RPMI7951 (cell line): ENCODE measurements at regions not wholly inside any gene's neighbourhood (a gene's known extent, or its start where the extent isn't known, plus 50 kb on each side); places are given as distances from the start of the nearest gene placed in this dataset.

Experiments
- DNase-seq: peaks from one replicate; pipeline ENCODE4 v3.0.0-alpha.2; 2012; ENCODE audit warnings: low read depth

DNA sequence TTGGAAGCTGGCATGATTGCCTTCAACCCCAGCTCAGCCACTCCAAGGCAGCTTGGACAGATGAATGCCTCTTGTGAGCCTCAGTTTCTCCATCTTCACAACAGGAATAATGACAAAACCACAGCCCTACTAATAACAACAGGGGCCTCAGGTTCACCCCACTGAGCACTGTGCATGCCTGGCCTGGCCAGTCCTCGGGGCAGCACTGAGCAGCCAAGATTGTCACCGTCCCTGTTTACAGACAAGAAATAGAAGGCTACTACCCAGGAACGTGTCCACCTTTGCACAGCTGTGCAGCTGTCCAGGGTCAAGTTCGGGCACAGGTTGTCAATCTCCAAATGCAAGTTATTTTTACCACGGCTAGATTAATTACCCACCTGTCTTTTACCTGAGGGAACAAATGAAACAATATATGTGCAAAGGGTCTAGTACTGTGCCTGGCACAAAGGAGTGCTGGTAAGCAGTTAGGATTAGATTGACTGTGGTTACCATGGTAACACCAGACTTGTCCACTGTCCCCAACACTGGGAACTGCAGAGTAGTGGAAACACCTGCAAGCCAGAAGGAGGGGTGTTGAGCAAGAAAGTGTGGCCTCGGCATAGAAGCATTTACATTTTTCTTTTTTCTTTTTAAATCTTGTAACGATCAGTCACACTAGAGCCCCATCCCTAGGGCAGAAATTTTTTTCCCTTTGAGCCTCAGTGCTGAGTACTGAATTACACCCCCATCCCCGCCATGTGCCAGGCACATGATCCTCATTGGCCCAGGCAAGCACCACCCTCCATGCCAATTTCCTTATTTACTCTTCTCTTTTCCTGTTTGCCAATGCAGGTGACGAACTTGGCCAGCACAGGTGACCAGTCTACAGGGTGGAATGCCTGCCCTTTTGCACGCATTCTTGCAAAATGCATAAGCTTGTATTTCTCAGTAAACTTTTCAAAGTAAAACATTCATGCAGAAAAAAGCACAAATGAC is 66.3 kb upstream of the SLC6A6 start:
- no peak for DNase-seq

DNA sequence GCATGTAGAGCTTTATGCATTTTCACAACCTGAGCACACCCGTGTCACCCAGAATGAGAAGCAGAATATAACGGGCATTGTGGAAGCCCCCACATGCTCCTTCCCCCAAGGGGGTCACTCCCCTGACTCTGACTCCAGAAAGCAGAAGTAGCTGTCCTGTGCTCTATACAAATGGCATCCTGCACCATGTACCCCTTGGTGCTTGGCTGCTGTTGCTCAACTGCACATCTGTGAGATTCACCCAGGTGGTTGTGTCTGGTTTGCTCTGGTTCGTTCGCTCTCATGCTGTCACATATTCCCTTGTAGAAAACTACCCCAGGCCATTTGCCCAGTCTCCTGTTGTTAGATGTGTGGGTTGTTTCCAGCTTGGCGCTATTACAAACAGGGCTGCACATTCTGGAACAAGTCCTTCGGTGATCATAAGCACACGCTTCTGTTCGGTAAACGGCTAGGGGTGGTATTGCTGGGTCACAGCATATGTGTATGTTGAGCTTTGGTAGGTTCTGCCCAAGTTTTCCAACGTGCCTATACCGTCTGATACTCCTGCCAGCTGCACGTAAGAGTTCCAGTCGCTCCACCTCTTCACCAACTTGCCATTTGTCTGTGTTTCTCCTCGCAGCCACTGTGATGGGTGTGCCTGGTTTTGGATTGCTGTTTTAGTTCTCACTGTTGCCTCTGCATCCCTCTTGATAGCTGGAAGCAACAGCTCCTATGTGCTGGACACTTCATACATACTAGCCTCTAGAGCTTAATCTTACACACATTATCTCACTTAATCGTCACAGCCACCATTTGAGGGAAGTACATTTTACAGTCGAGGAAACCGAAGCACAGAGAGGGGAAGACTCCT is 65.4 kb upstream of the SLC6A6 start:
- no peak for DNase-seq

DNA sequence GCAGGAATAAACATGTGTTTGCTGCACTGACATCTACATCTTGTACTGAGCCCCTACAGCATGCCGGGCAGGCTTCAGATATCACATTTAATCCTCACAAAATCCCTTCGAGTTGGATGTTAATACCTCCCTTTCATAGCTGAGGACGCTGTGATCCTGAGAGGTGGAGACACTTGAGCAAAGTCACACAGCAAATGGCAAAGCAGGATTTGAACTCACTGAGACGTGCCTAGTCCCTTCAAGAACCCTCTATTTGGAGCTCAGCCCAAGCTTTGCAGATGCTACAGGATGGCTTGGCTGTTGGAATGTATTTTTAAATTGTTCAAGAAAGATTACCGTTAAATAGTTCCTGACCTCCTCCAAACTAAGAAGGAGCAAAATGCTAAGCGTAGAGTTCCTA is 64.6 kb upstream of the SLC6A6 start:
- DNase-seq = no peak

DNA sequence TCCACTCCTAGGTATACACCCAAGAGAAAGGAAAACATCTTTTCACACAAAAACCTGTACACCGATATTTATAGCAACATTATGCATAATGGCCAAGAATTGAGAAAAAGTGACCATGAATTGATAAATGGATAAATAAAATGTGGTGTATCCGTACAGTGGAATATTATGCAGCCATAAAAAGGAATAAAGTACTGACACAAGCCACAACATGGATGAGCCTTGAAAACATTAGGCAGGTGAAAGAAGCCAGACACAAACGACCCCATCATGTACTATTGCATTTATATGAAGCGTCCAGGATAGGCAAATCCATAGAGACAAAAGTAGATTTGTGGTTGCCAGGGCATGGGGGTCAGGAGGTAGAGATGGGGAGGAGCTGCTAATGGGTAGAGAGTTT is 64.2 kb upstream of the SLC6A6 start:
- DNase-seq = no peak

DNA sequence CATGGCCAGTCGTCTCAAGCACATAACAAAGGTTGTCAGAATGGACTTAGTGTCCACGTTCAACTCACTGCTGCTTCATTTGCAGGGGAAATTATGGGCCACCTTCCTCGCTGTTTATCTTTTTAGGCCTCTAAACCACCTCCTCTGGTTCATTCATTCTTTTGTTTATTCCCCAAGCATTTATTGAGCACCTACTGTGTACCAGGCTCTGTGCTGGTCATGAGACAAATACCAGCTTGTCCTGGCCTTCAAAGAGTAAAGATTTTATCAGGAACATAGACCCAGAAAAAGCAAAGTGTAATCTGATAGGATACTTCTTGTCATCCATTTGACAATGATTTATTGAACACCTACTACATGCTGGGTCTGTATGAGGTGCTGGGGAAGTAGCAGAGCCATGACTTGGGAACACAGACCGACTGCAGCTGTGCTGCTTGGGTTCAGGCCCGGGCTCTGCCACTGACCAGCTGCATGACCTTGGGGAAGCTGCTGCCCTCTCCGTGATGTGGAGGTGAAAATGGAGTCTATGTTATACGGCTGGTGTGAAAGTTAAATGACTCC is 63.4 kb upstream of the SLC6A6 start:
- DNase-seq = no peak

DNA sequence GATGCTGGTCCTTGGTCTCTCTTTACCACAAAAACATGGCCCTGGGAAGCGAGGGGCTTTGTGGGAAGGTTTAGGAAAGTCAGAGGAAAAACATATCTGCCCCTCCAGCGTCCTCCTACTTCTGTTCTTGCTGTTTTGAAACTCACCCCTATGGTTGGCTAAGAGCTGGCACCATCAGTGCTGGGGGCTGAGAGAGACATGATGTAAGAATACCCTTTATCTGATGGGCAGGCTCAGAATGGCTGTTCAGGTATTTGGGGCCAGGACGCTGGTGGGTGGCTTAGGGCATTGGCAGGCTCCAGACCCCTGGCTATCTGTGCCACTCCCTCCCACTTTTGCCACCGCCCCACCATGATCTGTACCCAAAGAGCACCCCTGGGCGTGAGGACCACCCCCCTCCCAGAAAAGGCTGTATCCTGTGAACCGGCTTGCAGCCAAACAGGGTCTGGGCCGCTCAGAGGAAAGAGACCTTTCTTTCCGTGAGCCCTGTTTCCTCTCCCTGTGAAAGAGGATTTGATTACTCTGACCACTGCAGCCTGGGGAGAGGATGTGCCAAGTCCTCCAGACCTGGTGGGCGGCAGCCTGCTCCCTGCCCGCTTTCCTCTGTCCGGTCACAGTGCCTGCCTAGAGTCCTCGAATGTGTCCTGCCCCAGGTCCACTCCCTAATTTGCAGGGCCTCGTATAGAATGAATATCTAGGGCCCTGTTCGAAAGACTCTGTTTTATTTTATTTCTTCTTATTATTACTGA is 61.3 kb upstream of the SLC6A6 start:
- DNase-seq = no peak

DNA sequence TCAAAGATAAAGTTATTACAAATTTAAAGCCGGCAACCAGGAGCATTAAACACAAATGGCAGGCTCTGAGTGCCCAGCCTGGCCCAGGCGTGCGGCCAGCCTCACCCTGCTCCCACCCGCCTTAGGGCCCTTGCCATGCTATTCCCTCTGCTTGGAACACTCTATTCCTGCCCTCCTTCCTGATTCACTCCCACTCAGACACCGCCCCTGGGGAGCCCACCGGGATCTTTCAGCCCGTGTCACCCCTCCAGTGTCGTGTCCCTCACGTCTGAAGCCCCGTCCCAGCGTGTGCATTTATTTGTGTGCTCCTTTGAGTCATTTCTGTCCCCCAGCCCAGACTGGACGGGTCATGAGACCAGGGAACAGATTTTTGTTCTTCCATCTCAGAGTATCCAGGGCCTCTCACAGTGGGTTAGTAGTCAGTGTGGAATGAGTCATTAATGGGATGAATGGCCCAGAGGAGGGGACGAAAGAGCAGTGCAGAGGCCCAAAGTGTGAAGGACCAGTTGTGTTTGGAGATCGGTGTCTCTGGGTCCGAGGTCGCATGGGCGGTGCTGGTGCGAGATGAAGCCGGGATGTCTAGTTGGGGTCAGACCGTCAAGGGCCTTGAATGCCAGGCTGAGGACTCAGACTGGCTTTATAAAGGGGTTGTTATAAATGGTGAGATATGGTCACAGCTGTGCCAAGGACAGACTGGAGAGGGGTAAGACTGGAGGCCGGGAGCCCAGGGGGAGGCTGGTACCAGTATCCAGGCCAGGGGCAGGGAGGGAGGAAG is 58.9 kb upstream of the SLC6A6 start:
- DNase-seq = peak; percentile 33

DNA sequence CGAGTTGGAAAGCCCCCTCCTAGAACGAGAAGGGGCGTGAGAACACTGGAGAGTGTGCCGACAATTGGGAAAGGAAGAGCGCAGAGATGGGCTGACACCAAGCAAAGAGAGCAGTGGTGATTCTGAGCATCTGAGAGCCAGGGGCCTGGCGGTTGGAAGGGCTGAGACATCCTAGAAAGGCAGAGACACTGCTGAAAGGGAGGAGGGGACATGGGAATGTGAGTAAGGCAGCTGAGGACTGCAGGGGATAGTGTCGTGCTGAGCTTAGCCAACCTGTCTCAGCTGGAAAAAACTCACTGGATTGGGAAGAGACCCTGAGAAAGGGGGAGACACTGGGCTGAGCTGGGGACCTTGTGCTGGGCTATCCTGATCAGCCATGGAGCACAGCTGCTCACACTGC is 58.1 kb upstream of the SLC6A6 start:
- DNase-seq = no peak

DNA sequence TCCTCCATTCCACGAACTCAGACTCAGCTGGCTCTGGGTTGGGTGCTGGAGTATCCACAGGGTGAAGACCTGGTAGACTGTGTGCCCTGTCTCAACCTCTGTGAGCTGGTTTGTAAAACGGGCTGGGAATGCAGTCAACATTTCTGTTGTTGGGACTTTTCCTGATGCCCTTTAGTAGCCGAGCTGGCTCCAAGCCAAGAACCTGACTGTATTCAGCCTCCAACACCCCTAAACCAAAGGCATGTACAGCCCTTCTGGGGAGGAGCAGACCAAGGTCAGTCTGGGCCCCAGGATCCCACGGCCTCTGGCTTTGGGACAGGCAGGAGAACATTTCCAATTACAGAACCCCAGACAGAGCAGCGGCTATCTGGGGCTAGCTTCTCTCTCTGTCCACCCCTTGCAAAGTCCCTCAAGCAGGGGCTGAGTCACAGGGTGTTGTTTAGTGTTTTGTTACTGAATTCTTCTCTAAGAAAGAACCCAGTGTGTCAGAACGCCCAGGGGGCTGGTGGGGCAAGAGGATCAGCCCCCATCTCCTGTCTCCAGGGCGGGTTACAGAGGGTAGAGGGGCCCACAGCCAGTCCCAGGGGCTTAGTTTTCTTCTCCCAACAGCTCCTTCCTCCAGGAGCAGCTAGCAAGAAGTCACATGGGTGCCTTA is 56.8 kb upstream of the SLC6A6 start:
- peak; percentile 63 for DNase-seq

DNA sequence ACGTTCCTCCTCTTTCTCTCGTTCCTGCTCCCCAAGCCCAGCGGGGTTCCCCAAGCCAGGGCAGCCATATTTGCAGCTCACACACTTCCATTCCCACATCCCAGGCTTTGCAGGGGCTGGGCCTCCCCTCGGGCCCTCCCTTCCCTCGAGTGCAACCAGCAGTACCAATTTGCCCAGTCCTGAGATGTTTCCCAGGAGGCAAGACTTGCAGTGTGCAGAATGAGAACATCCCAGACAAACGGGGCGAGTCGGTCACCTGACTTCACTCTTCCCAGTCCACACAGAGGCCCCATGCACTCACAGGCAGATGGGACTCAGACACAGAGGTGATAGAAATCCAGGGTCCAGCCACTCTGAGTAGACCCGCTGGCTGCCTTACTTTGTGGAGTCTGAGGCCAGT is 56.2 kb upstream of the SLC6A6 start:
- DNase-seq = no peak

DNA sequence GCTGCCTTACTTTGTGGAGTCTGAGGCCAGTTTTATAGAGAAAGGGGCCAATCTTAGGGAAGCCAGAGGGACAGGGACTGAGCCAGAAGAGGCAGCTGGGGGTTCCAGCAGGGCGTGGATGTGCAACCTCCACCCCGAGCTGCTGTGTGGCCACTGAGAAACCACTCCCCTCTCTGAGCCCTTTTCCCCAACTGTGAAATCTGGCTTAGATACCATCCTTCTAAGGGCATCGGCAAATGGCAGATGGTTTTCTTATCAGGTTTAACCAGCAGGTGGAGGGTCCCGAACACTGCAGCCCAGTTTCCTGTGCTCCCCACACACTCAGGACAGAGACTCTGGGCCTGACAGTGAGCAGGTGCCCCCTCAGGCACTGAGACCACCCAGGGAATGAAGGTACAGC is 55.8 kb upstream of the SLC6A6 start:
- no peak for DNase-seq

DNA sequence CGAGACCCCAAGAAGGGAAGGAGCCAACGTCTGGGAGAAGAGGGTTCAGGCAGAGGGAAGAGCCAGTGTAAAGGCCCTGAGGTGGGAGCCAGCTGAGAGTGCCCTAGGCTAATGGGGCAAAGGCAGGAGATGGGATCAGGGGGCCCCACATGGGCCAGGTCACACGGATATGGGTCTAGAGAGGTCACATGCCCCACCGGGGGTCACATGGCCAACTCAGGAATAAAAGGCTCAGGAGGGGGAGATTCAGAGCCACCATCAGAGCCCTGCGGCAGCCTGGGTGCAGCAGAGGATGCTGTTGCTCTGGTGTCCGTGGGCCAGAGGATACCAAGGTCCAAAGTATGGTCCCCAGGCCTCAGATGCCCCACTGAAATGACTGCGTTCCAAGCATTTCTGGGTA is 55.3 kb upstream of the SLC6A6 start:
- DNase-seq = no peak

DNA sequence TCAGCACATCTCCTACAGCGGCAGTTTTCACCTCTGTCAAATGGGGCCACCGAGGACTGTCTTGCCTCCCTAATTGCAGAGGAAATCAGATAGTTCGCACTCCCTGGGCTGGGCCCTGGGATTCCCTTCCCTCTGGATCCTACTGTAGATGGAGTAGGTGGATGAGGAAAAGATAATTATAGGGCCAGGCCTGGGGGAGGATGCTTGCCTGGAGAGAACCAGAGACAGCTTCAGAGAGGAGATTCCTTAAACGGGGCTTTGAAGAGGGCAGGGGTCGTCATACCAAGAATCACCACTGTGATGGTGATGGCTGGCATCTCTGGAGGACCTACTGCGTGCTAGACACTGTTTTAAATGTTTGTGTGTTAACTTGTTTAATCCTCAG is 50.8 kb upstream of the SLC6A6 start:
- no peak for DNase-seq

DNA sequence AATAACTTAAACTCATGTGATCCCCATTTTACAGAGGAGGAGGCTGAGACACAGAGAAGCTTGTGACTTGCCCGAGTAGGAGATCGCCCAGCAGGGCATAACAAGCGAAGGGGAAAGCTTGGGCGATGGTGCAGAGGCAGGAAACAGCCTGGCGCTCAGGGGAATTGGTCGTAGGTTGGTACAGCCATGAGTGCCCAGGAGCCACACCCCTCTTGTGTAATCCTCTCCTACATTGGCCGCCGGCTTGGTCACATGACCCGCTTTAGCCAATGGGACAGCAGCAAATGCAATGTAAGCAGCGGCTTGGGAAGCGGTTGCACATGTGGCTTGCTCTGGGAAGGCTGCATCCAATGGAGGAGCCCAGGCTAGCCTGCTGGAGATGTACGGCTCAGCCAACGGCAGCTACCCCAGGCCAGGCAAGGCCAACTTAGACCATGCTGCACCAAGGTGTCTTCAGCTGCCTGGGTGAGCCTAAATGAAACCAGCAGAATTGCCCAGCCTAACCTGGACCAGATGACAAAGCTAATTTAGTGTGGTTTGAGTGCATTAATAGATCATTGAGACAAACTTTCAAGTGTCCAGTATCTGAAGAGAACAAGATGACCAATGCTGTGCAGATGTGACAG is 50.3 kb upstream of the SLC6A6 start:
- peak; percentile 42 for DNase-seq
